K562 (cell line): ENCODE measurements at regions not wholly inside any gene's neighbourhood (a gene's known extent, or its start where the extent isn't known, plus 50 kb on each side); places are given as distances from the start of the nearest gene placed in this dataset.

Experiments used
- CHD4 ChIP-seq: fragments of 200-600 bp; sonication (generic); IDR thresholded peaks from 3 replicates; pipeline ENCODE4 v1.6.1; 2012; ENCODE audit warnings: low read depth, mild to moderate bottlenecking, mixed read lengths, low read length, inconsistent platforms; ENCODE audit not compliant: insufficient read depth, insufficient replicate concordance, poor library complexity, severe bottlenecking
- KAT7 ChIP-seq: sonication (generic); formaldehyde crosslinking; IDR thresholded peaks from 2 replicates; pipeline ENCODE4 v1.8.0; 2022; ENCODE audit warnings: missing genetic modification reagents, mild to moderate bottlenecking, borderline replicate concordance
- U2AF2 ChIP-seq: fragments of 200-400 bp; formaldehyde crosslinking; optimal IDR thresholded peaks from 2 replicates; pipeline ENCODE3; 2017; ENCODE audit warnings: low read depth, mild to moderate bottlenecking, low read length
- TF ChIP-seq, protein P1 (sequence below): sonication (generic); formaldehyde crosslinking; IDR thresholded peaks from 2 replicates; pipeline ENCODE4 v1.9.0; 2022; ENCODE audit warnings: mild to moderate bottlenecking, missing genetic modification reagents
- TF ChIP-seq, protein P2 (sequence below): sonication (generic); formaldehyde crosslinking; IDR thresholded peaks from 2 replicates; pipeline ENCODE4 v1.8.1; 2023; ENCODE audit warnings: mild to moderate bottlenecking, missing genetic modification reagents

DNA sequence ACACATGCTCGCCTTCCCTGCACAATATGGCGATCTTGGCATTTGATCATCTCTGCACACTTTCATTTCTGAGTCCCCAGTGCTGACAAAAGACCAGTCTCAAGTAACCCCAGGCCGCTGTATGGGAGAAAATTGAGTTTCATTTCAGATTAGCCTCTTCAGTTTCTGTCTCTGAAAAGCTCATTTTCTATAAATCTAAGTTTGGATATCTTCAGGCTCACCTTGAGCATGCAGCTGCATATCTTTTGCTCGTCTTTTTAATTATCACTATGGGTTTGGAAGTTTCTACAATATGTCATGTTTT, 169.1 kb upstream of the MAST4 start:
- TF ChIP-seq, protein P1, sequence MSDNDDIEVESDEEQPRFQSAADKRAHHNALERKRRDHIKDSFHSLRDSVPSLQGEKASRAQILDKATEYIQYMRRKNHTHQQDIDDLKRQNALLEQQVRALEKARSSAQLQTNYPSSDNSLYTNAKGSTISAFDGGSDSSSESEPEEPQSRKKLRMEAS (CRISPR knock-in tag) = no peak
- no peak for TF ChIP-seq CHD4
- TF ChIP-seq U2AF2 = no peak
- TF ChIP-seq, protein P2, sequence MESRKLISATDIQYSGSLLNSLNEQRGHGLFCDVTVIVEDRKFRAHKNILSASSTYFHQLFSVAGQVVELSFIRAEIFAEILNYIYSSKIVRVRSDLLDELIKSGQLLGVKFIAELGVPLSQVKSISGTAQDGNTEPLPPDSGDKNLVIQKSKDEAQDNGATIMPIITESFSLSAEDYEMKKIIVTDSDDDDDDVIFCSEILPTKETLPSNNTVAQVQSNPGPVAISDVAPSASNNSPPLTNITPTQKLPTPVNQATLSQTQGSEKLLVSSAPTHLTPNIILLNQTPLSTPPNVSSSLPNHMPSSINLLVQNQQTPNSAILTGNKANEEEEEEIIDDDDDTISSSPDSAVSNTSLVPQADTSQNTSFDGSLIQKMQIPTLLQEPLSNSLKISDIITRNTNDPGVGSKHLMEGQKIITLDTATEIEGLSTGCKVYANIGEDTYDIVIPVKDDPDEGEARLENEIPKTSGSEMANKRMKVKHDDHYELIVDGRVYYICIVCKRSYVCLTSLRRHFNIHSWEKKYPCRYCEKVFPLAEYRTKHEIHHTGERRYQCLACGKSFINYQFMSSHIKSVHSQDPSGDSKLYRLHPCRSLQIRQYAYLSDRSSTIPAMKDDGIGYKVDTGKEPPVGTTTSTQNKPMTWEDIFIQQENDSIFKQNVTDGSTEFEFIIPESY (CRISPR knock-in tag) = no peak
- TF ChIP-seq KAT7 (CRISPR knock-in tag) = no peak
